ENCODE measurements at regions not wholly inside any gene's neighbourhood (a gene's known extent, or its start where the extent isn't known, plus 50 kb on each side); places are given as distances from the start of the nearest gene placed in this dataset.

- TF ChIP-seq CTCF (IDR thresholded peaks at IDR 0.05; ENCODE audit: low read length) (no peak), EZH2 (IDR thresholded peaks at IDR 0.05; ENCODE audit: borderline replicate concordance, low read length) (no peak)
Measured at GRCh38 chr18:22572341-22572740, 154.6 kb upstream of the CTAGE1 start.
